IMR-90 (cell line): ENCODE measurements at regions not wholly inside any gene's neighbourhood (a gene's known extent, or its start where the extent isn't known, plus 50 kb on each side); places are given as distances from the start of the nearest gene placed in this dataset.

Experiments
- ATAC-seq: fragments of 200-7000 bp; cut with Tn5 transposase; 2 replicates; pipeline ENCODE4 v1.9.1; 2020; ENCODE audit warnings: low read depth, mild to moderate bottlenecking, moderate library complexity
- BruUV-seq: library from RNA; stranded (reverse); fragments of 400-500 nt; replicated peaks from 2 replicates; lab custom pipeline; 2021; lab: Mats Ljungman, UMichigan
- CTCF ChIA-PET: fragments of 300-600 bp; formaldehyde crosslinking; extraction: SDS; loops from one replicate; lab custom pipeline; 2021; ENCODE audit warnings: antibody characterized with exemption; lab: Yijun Ruan, JAX
- POLR2A ChIA-PET: fragments of 300-600 bp; sonication (Branson Sonifier 250); formaldehyde crosslinking; loops from one replicate; lab custom pipeline; 2022; ENCODE audit warnings: antibody characterized with exemption; ENCODE audit not compliant: unreplicated experiment; lab: Charles Lee
- DNase-seq: peaks from one replicate; pipeline ENCODE4 v3.0.0; 2013
- H2AFZ ChIP-seq: replicated peaks from 2 replicates; pipeline ENCODE3; 2013; ENCODE audit warnings: low read length, mild to moderate bottlenecking; ENCODE audit not compliant: poor library complexity
- H2AK5ac ChIP-seq: 2 replicates; pipeline ENCODE4 v1.6.1; 2013; ENCODE audit warnings: low read depth, low read length, inconsistent platforms
- H2AK9ac ChIP-seq: replicated peaks from 2 replicates; pipeline ENCODE3; 2013; ENCODE audit warnings: mild to moderate bottlenecking, low read depth, low read length, moderate library complexity; ENCODE audit not compliant: poor library complexity
- H2BK120ac ChIP-seq: 2 replicates; pipeline ENCODE4 v1.6.1; 2013; ENCODE audit warnings: low read depth, low read length, inconsistent platforms
- H2BK15ac ChIP-seq: 3 replicates; pipeline ENCODE4 v1.6.1; 2013; ENCODE audit warnings: low read depth, low read length, inconsistent platforms
- H2BK20ac ChIP-seq: 2 replicates; pipeline ENCODE4 v1.6.1; 2013; ENCODE audit warnings: low read depth, mild to moderate bottlenecking, inconsistent platforms, low read length, moderate library complexity
- H2BK5ac ChIP-seq: 2 replicates; pipeline ENCODE4 v1.6.1; 2013; ENCODE audit warnings: mild to moderate bottlenecking, low read depth, low read length, inconsistent platforms; ENCODE audit not compliant: poor library complexity, severe bottlenecking
- H3K14ac ChIP-seq: replicated peaks from 2 replicates; pipeline ENCODE4 v1.6.1; 2013; ENCODE audit warnings: low read depth, low read length, inconsistent platforms
- H3K18ac ChIP-seq: 2 replicates; pipeline ENCODE4 v1.6.1; 2013; ENCODE audit warnings: low read depth, low read length, control low read depth
- H3K23ac ChIP-seq: 2 replicates; pipeline ENCODE4 v1.6.1; 2013; ENCODE audit warnings: low read depth, low read length, inconsistent platforms
- H3K27ac ChIP-seq: 2 replicates; pipeline ENCODE4 v1.5.1; 2013; ENCODE audit warnings: mild to moderate bottlenecking, control low read depth, low read length; ENCODE audit not compliant: insufficient read depth
- H3K27me3 ChIP-seq: 2 replicates; pipeline ENCODE4 v1.6.1; 2013; ENCODE audit warnings: low read length; ENCODE audit not compliant: control insufficient read depth, insufficient read depth
- H3K36me3 ChIP-seq: 2 replicates; pipeline ENCODE4 v1.6.1; 2013; ENCODE audit warnings: low read length, mixed read lengths; ENCODE audit not compliant: control insufficient read depth, insufficient read depth
- H3K4ac ChIP-seq: 2 replicates; pipeline ENCODE4 v1.6.1; 2013; ENCODE audit warnings: low read depth, low read length, inconsistent platforms
- H3K4me1 ChIP-seq: 2 replicates; pipeline ENCODE4 v1.6.1; 2013; ENCODE audit warnings: low read length, mixed read lengths; ENCODE audit not compliant: control insufficient read depth, insufficient read depth
- H3K4me2 ChIP-seq: 2 replicates; pipeline ENCODE4 v1.6.1; 2013; ENCODE audit warnings: low read depth, mild to moderate bottlenecking, control low read depth, low read length, moderate library complexity
- H3K4me3 ChIP-seq: 2 replicates; pipeline ENCODE4 v1.5.1; 2013; ENCODE audit warnings: low read depth, mild to moderate bottlenecking, control low read depth, low read length, moderate library complexity; ENCODE audit not compliant: insufficient read depth
- H3K56ac ChIP-seq: 2 replicates; pipeline ENCODE4 v1.6.1; 2013; ENCODE audit warnings: low read length, inconsistent platforms; ENCODE audit not compliant: insufficient read depth; ENCODE audit errors: extremely low read depth
- H3K79me1 ChIP-seq, 2 experiments: 2 replicates each; pipeline ENCODE4 v1.6.1; 2013; ENCODE audit warnings: low read length in 2 of 2, inconsistent platforms in 1 of 2, low read depth in 1 of 2
- H3K9ac ChIP-seq: 2 replicates; pipeline ENCODE4 v1.6.1; 2013; ENCODE audit warnings: low read depth, low read length, control low read depth
- H3K9me1 ChIP-seq: 2 replicates; pipeline ENCODE4 v1.6.1; 2013; ENCODE audit warnings: low read length, inconsistent platforms; ENCODE audit not compliant: insufficient read depth
- H3K9me3 ChIP-seq: 2 replicates; pipeline ENCODE4 v1.6.1; 2013; ENCODE audit warnings: low read length; ENCODE audit not compliant: control insufficient read depth, insufficient read depth
- H4K20me1 ChIP-seq: 2 replicates; pipeline ENCODE4 v1.6.1; 2013; ENCODE audit warnings: low read length, inconsistent platforms; ENCODE audit not compliant: insufficient read depth
- H4K5ac ChIP-seq: 2 replicates; pipeline ENCODE4 v1.6.1; 2013; ENCODE audit warnings: mild to moderate bottlenecking, low read depth, low read length, control low read depth
- H4K8ac ChIP-seq, 2 experiments: 2 replicates each; pipeline ENCODE4 v1.6.1; 2013; ENCODE audit warnings: low read depth in 2 of 2, low read length in 2 of 2, control low read depth in 1 of 2, inconsistent platforms in 1 of 2
- H4K91ac ChIP-seq: 2 replicates; pipeline ENCODE4 v1.6.1; 2013; ENCODE audit warnings: low read depth, low read length, inconsistent platforms; ENCODE audit not compliant: insufficient read depth
- BHLHE40 ChIP-seq: fragments of 150-350 bp; IDR thresholded peaks from 2 replicates; pipeline ENCODE4 v1.6.1; 2016; ENCODE audit warnings: mild to moderate bottlenecking, low read depth, low read length
- CEBPB ChIP-seq: IDR thresholded peaks from 2 replicates; pipeline ENCODE4 v1.6.1; 2012; ENCODE audit warnings: low read depth, low read length, improper control_type of control experiment
- CHD1 ChIP-seq: IDR thresholded peaks from 2 replicates; pipeline ENCODE4 v1.6.1; 2012; ENCODE audit warnings: low read depth, low read length, improper control_type of control experiment
- FOS ChIP-seq: fragments of 150-350 bp; IDR thresholded peaks from 2 replicates; pipeline ENCODE4 v1.6.1; 2016; ENCODE audit warnings: low read depth, low read length
- MAZ ChIP-seq: IDR thresholded peaks from 2 replicates; pipeline ENCODE4 v1.6.1; 2012; ENCODE audit warnings: low read depth, mild to moderate bottlenecking, low read length, improper control_type of control experiment, moderate library complexity, borderline replicate concordance
- MXI1 ChIP-seq: IDR thresholded peaks from 2 replicates; pipeline ENCODE4 v1.6.1; 2012; ENCODE audit warnings: low read depth, mild to moderate bottlenecking, low read length, moderate library complexity, borderline replicate concordance
- NFE2L2 ChIP-seq: fragments of 150-350 bp; IDR thresholded peaks from 2 replicates; pipeline ENCODE4 v1.6.1; 2016; ENCODE audit warnings: low read depth, mild to moderate bottlenecking, low read length
- POLR2A ChIP-seq: IDR thresholded peaks from 2 replicates; pipeline ENCODE4 v1.6.1; 2012; ENCODE audit warnings: mild to moderate bottlenecking, low read depth, low read length
- RAD21 ChIP-seq: IDR thresholded peaks from 2 replicates; pipeline ENCODE4 v1.6.1; 2012; ENCODE audit warnings: low read length, improper control_type of control experiment
- RCOR1 ChIP-seq: IDR thresholded peaks from 2 replicates; pipeline ENCODE4 v1.6.1; 2012; ENCODE audit warnings: mild to moderate bottlenecking, low read length, improper control_type of control experiment; ENCODE audit not compliant: insufficient replicate concordance
- RFX5 ChIP-seq: IDR thresholded peaks from 2 replicates; pipeline ENCODE4 v1.8.0; 2012; ENCODE audit warnings: low read depth, mild to moderate bottlenecking, low read length, moderate library complexity
- SMC3 ChIP-seq: fragments of 150-350 bp; IDR thresholded peaks from 2 replicates; pipeline ENCODE4 v1.6.1; 2016; ENCODE audit warnings: low read depth, mild to moderate bottlenecking, antibody characterized with exemption, low read length, moderate library complexity
- USF2 ChIP-seq: fragments of 150-350 bp; IDR thresholded peaks from 2 replicates; pipeline ENCODE4 v1.6.1; 2017; ENCODE audit warnings: mild to moderate bottlenecking, antibody characterized with exemption, low read length, low read depth
- dilution Hi-C: fragments of 300-500 bp; cut with HindIII; formaldehyde crosslinking; loops from one replicate; pipeline ENCODE4 v1.14.3; 2018; ENCODE audit warnings: low sequenced_read_pairs; ENCODE audit not compliant: unreplicated experiment
- in situ Hi-C: fragments of 300-500 bp; cut with MboI; formaldehyde crosslinking; loops from 3 replicates; pipeline ENCODE4 v1.14.3; 2019; ENCODE audit warnings: low sequenced_read_pairs, inconsistent platforms, mixed read lengths
- intact Hi-C: fragments of 100-400 bp; cut with micrococcal nuclease; formaldehyde crosslinking; loops from 2 replicates; pipeline ENCODE4 v1.10.0; 2022
- TF ChIP-seq, protein P1 (sequence below): fragments of 150-350 bp; IDR thresholded peaks from 2 replicates; pipeline ENCODE4 v1.6.1; 2016; ENCODE audit warnings: low read depth, mild to moderate bottlenecking, low read length, moderate library complexity, borderline replicate concordance
- TF ChIP-seq, protein P2 (sequence below): conservative IDR thresholded peaks from 2 replicates; pipeline ENCODE4 v1.5.1; 2012; ENCODE audit warnings: mild to moderate bottlenecking, low read depth, low read length, improper control_type of control experiment

GRCh38 chr4:34512616-34513015 is 1731.7 kb downstream of the ARAP2 start:
- Histone ChIP-seq H3K36me3 (no peaks in the 10 kb centered on the region), H3K9me3 (peaks cover 7% of the 10 kb centered on the region; the same call in 1 of the 2 replicates), H3K4ac (no peak overlapping the region), H4K8ac (no peak overlapping the region), H3K23ac (no peak overlapping the region), H4K91ac (no peak overlapping the region), H2BK15ac (no peak overlapping the region), H3K79me1 (no peaks in the 10 kb centered on the region), H2BK5ac (no peak overlapping the region), H3K27me3 (no peaks in the 10 kb centered on the region), H3K4me2 (no peak overlapping the region), H2AFZ (no peak overlapping the region), H2AK9ac (no peak overlapping the region), H3K4me3 (no peak overlapping the region), H3K56ac (no peak overlapping the region), H3K4me1 (no peaks in the 10 kb centered on the region), H2BK20ac (no peak overlapping the region), H3K9me1 (no peaks in the 10 kb centered on the region), H4K20me1 (no peaks in the 10 kb centered on the region), H3K14ac (no peak overlapping the region), H3K18ac (no peak overlapping the region), H3K9ac (no peak overlapping the region), H2BK120ac (no peak overlapping the region), H3K27ac (no peak overlapping the region), H2AK5ac (no peak overlapping the region), H4K5ac (no peak overlapping the region)
- in situ Hi-C loops: no loop called here
- TF ChIP-seq SMC3 (no peak), MAZ (no peak), USF2 (no peak), RFX5 (no peak), FOS (no peak), BHLHE40 (no peak), RAD21 (no peak), POLR2A (no peak), NFE2L2 (no peak), CHD1 (no peak), RCOR1 (no peak), CEBPB (no peak), MXI1 (no peak)
- TF ChIP-seq, protein P1, sequence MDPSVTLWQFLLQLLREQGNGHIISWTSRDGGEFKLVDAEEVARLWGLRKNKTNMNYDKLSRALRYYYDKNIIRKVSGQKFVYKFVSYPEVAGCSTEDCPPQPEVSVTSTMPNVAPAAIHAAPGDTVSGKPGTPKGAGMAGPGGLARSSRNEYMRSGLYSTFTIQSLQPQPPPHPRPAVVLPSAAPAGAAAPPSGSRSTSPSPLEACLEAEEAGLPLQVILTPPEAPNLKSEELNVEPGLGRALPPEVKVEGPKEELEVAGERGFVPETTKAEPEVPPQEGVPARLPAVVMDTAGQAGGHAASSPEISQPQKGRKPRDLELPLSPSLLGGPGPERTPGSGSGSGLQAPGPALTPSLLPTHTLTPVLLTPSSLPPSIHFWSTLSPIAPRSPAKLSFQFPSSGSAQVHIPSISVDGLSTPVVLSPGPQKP: no peak
- TF ChIP-seq, protein P2, sequence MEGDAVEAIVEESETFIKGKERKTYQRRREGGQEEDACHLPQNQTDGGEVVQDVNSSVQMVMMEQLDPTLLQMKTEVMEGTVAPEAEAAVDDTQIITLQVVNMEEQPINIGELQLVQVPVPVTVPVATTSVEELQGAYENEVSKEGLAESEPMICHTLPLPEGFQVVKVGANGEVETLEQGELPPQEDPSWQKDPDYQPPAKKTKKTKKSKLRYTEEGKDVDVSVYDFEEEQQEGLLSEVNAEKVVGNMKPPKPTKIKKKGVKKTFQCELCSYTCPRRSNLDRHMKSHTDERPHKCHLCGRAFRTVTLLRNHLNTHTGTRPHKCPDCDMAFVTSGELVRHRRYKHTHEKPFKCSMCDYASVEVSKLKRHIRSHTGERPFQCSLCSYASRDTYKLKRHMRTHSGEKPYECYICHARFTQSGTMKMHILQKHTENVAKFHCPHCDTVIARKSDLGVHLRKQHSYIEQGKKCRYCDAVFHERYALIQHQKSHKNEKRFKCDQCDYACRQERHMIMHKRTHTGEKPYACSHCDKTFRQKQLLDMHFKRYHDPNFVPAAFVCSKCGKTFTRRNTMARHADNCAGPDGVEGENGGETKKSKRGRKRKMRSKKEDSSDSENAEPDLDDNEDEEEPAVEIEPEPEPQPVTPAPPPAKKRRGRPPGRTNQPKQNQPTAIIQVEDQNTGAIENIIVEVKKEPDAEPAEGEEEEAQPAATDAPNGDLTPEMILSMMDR: no peak
- POLR2A ChIA-PET: no interaction called here
- BruUV-seq: no TSS peak
- no peak for DNase-seq
- CTCF ChIA-PET: no interaction called here
- intact Hi-C loops: no loop called here
- ATAC-seq: no peak
- dilution Hi-C loops: no loop called here
